ENCODE measurements at regions not wholly inside any gene's neighbourhood (a gene's known extent, or its start where the extent isn't known, plus 50 kb on each side); places are given as distances from the start of the nearest gene placed in this dataset.

DNA sequence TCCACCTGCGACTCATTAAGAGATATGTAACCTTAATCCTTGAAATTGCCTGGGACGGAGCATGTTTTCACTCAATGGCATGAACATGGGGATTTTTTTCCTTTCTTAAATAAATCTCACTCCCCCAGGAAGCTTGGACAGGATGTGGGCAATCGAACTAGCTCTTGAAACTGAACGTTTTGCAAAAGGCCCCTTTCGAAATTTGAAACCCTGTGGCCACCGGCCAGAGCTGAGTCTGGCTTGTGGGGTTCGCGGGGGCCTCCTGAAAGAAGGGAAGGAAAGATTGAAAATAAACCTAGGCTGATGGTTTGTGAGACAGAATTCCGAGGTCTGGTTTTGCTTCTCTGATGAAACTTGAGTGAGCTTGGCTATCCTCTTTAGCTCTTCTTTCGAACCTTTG is 101.4 kb upstream of the RTL1 start:
- DNase-seq (ENCODE audit: low spot score in 2 of 2), result peak; percentile 44 to 50
- H3K27me3 ChIP-seq, result peaks cover 11% of the 10 kb centered on the region
- no peak for TF ChIP-seq POLR2A (IDR thresholded peaks at IDR 0.05)
- TF ChIP-seq EP300 (IDR thresholded peaks at IDR 0.05), result no peak
- TF ChIP-seq, protein P1, sequence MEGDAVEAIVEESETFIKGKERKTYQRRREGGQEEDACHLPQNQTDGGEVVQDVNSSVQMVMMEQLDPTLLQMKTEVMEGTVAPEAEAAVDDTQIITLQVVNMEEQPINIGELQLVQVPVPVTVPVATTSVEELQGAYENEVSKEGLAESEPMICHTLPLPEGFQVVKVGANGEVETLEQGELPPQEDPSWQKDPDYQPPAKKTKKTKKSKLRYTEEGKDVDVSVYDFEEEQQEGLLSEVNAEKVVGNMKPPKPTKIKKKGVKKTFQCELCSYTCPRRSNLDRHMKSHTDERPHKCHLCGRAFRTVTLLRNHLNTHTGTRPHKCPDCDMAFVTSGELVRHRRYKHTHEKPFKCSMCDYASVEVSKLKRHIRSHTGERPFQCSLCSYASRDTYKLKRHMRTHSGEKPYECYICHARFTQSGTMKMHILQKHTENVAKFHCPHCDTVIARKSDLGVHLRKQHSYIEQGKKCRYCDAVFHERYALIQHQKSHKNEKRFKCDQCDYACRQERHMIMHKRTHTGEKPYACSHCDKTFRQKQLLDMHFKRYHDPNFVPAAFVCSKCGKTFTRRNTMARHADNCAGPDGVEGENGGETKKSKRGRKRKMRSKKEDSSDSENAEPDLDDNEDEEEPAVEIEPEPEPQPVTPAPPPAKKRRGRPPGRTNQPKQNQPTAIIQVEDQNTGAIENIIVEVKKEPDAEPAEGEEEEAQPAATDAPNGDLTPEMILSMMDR (IDR thresholded peaks at IDR 0.05), result no peak
- no peak for TF ChIP-seq POLR2AphosphoS5 (IDR thresholded peaks at IDR 0.05)
- H3K9me3 ChIP-seq, result no peaks in the 10 kb centered on the region
- H3K4me3 ChIP-seq, result no peak overlapping the region
- no peaks in the 10 kb centered on the region for H3K36me3 ChIP-seq
- no peak overlapping the region for H3K27ac ChIP-seq
- 59% methylated on average over 10 of the region's 10 CpGs for WGBS
- no peaks in the 10 kb centered on the region for H3K4me1 ChIP-seq

GRCh38 chr14:101005447-101005846 is 101.9 kb upstream of the RTL1 start:
- Histone ChIP-seq H3K27ac (no peak overlapping the region), H3K27me3 (peaks cover 11% of the 10 kb centered on the region), H3K4me1 (no peaks in the 10 kb centered on the region), H3K4me3 (no peak overlapping the region), H3K36me3 (no peaks in the 10 kb centered on the region), H3K9me3 (no peaks in the 10 kb centered on the region)
- peak; percentile 59 to 78 for DNase-seq (ENCODE audit: low spot score in 2 of 2)
- 75% methylated on average over 10 of the region's 10 CpGs for WGBS
- no peak for TF ChIP-seq POLR2A (IDR thresholded peaks at IDR 0.05)
- TF ChIP-seq, protein P1 (IDR thresholded peaks at IDR 0.05), result no peak

DNA sequence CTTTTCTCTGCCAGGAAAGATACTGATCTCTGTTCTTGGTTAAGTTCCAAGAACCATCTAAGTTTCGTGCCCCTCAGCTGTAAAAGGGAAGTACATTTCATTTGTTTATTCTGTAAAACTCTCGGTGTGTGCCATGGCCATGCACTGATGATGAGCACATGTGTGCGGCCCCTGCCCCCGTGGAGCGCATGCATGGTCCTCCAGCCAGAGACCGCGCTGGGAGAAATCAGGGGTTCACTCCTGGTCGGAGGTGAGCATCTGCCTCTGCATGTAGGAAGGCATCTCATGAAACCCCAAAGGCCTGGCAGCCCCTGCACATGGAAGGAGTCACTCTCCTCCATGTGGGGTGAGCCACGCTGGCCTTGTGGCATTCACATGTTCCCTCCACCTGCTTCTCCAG is 102.5 kb upstream of the RTL1 start:
- H3K27ac ChIP-seq, result no peak overlapping the region
- no peak overlapping the region for H3K4me3 ChIP-seq
- TF ChIP-seq EP300 (IDR thresholded peaks at IDR 0.05) (no peak), POLR2AphosphoS5 (IDR thresholded peaks at IDR 0.05) (no peak), POLR2A (IDR thresholded peaks at IDR 0.05) (no peak)
- TF ChIP-seq, protein P1 (IDR thresholded peaks at IDR 0.05), result no peak
- WGBS, result 67% methylated on average over 9 of the region's 9 CpGs
- peak; percentile 40 to 49 for DNase-seq (ENCODE audit: low spot score in 2 of 2)
- H3K27me3 ChIP-seq, result peaks cover 11% of the 10 kb centered on the region
- no peaks in the 10 kb centered on the region for H3K4me1 ChIP-seq
- no peaks in the 10 kb centered on the region for H3K36me3 ChIP-seq
- H3K9me3 ChIP-seq, result no peaks in the 10 kb centered on the region

DNA sequence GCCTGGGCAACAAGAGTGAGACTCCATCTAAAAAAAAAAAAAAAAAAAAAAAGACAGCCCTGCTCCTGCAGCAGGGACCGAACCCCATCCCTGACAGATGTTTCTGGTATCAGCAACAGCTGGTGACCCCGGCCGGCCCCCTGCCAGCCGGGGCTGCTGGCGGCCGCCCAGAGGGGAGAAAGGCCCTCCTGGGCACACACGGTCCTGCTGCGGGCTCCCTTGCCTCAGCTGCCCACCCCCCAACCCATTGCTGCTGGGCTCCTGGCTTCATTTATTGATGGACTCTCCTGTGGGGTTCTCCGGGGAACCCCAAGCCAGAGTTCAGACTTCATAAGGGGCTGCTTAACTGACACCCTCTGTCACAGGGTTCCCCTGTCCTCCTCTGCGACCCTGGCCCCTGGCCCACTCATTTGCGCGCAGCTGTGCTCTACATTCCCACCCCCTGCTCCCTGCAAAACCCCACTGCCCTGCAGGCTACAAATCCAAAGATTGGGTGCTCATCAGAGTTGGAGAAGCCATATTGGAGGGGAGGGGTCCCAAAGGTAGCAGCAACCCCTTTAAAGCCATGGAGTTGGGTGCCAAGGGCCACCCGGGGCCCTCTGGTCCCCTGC is 103.6 kb upstream of the RTL1 start:
- Histone ChIP-seq H3K36me3 (no peaks in the 10 kb centered on the region), H3K4me1 (no peaks in the 10 kb centered on the region), H3K27ac (no peak overlapping the region), H3K9me3 (no peaks in the 10 kb centered on the region), H3K27me3 (peaks cover 11% of the 10 kb centered on the region), H3K4me3 (no peak overlapping the region)
- WGBS, result 75% methylated on average over 8 of the region's 13 CpGs
- peak; percentile 26 to 65 for DNase-seq (ENCODE audit: low spot score in 2 of 2)
- no peak for TF ChIP-seq POLR2AphosphoS5 (IDR thresholded peaks at IDR 0.05)
- TF ChIP-seq, protein P1 (IDR thresholded peaks at IDR 0.05), result no peak

DNA sequence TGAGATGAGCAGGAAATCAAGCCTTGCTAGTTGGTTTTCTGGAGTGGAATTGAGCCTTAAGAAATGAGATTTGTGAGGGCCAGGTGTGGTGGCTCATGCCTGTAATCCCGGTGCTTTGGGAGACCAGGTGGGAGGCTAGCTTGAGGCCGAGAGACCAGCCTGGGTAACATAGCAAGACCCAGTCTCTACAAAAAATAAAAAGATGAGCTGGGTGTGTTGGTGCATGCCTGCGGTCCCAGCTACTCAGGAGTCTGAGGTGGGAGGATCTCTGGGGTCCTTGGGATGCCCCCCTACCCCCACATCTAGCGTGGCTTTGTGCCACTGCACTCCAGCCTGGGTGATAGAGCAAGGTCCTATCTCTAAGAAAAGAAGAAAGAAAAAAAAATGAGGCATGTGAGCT is 104.2 kb upstream of the RTL1 start:
- Histone ChIP-seq H3K4me3 (no peak overlapping the region), H3K27ac (no peak overlapping the region), H3K4me1 (no peaks in the 10 kb centered on the region), H3K36me3 (no peaks in the 10 kb centered on the region), H3K27me3 (peaks cover 11% of the 10 kb centered on the region), H3K9me3 (no peaks in the 10 kb centered on the region)
- DNase-seq (ENCODE audit: low spot score in 2 of 2), result peak in 1 of 2 donors; percentile 29
- TF ChIP-seq POLR2A (IDR thresholded peaks at IDR 0.05), result no peak
- no peak for TF ChIP-seq EP300 (IDR thresholded peaks at IDR 0.05)
- no peak for TF ChIP-seq POLR2AphosphoS5 (IDR thresholded peaks at IDR 0.05)
- 85% methylated on average over 4 of the region's 4 CpGs for WGBS

DNA sequence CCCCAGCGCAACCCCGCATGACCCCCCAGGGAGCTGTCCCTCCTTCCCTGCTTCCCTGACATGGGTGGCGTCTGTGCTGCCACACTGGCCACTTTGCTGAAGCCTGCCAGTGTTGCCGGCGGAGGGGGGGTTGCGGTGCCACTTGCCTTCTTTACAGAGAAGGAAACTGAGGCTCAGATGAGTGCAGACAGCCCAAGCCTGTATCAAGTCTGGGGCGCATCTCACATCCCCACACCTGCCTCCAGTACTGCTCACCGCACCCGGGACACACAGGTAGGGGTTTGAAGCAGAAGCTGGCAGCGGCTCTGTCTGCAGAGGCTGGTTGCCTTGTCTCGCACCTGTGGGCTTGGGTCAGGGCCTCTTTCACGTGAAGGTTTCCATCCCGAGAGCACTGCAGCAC is 104.7 kb upstream of the RTL1 start:
- H3K36me3 ChIP-seq, result no peaks in the 10 kb centered on the region
- peak; percentile 56 to 69 for DNase-seq (ENCODE audit: low spot score in 2 of 2)
- H3K27me3 ChIP-seq, result peaks cover 11% of the 10 kb centered on the region
- TF ChIP-seq POLR2A (IDR thresholded peaks at IDR 0.05) (no peak), EP300 (IDR thresholded peaks at IDR 0.05) (no peak), POLR2AphosphoS5 (IDR thresholded peaks at IDR 0.05) (no peak)
- TF ChIP-seq, protein P1 (IDR thresholded peaks at IDR 0.05), result no peak
- no peaks in the 10 kb centered on the region for H3K9me3 ChIP-seq
- no peaks in the 10 kb centered on the region for H3K4me1 ChIP-seq
- no peak overlapping the region for H3K27ac ChIP-seq
- WGBS, result 93% methylated on average over 6 of the region's 13 CpGs
- H3K4me3 ChIP-seq, result no peak overlapping the region

Data from suprapubic skin (tissue), 4 donors.